Putamen (tissue), 1 donor: ENCODE measurements at regions not wholly inside any gene's neighbourhood (a gene's known extent, or its start where the extent isn't known, plus 50 kb on each side); places are given as distances from the start of the nearest gene placed in this dataset.

Source experiments
- DNase-seq: peaks from one replicate; pipeline ENCODE4 v3.0.0-alpha.2; 2016; ENCODE audit warnings: low spot score

DNA sequence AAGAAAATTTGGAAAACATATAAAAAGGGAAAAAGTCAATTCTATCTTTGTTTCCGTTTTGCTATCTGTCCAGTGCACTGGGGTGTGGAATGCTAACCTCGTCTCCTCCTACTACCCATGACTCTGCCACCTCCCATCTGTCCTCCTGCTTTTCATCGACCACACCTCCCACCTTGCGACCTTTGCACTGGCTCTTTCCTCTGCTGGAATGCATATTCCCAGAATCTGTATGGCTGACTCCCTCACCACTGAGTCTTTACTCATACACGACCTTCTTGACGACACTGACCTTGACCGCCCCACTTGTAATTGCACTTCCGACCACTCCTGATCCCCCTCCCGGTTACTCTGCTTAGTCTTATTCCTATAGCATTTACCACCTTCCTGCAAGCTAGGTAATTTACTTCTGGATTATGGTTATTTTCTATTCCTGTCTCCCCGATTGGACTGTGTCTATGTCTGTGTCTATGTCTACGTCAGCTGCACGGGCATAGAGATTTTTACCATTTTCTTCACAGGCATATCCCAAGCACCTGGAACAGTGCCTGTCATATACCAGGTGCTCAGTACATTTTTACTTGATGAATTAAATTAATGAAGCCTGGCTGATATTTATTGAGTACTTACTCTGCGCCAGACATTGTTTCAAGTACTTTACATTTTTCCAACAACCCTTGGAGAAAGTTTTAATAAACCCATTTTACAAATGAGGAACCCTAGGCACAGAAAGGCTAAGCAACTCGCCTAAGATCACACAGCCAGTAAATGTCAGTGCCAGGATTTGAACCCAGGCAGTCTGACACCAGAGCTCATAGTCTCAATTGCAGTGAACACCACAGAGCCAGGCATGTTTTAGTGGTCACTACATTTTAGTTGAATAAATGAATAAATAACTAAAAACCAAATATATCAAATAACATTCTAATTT is 54.0 kb upstream of the SLC22A11 start:
- no peak for DNase-seq

DNA sequence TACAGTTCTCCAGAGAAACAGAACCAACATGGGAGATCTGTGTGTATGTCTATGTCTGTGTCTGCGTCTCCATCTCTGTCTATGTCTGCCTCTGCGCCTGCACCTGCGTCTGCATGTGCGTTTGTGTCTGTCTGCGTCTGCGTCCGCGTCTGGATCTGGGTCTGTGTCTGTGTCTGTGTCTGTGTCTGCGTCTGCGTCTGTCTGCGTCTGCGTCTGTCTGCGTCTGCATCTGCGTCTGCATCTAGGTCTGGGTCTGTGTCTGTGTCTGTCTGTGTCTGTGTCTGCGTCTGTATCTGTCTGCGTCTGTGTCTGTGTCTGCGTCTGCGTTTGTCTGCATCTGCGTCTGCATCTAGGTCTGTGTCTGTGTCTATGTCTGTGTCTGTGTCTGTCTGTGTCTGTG is 53.1 kb upstream of the SLC22A11 start:
- no peak for DNase-seq

DNA sequence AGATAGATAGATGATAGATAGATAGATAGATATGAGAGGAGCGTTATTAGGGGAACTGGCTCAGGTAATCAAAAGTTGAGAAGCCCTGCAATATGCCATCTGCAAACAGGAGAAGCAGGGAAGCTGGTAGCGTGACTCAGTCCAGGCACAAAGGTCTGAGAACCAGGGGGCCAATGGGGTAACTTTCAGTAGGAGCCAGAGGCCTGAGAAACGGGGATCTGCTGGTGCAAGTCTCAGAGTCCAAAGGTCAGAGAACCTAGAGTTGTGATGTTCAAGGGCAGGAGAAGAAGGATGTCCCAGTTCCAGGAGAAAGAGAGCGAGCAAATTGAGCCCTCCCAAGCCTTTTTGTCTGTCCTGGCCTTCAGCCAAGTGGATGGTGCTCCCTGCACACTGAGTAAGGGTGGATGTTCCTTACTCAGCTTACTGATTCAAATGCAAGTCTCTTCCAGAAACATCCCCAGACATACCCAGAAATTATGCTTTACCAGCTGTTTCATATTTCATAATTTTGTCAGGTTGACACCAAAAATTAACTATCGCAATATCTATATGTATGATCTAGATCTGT is 52.5 kb upstream of the SLC22A11 start:
- no peak for DNase-seq

DNA sequence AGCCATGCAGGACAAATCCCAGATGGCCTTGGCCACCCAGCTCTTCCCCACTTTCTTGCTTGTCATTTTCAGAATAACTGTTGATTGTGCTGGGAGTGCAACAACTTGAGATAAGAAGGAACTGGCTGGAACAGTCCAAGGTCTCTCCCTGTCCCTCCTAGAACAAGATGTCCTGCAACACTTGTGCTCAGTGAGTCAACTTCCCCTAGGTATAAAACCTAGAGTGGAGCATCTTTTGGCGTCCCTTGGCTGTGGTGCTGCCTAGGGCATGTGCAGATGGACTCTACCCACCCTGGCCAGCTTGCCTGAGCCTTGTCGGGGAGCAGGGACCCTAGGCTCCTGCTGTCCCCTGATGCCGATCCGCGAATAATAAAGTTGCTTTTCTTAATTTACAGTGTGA is 50.7 kb upstream of the SLC22A11 start:
- DNase-seq = no peak
